Panc1 (cell line): ENCODE measurements at regions not wholly inside any gene's neighbourhood (a gene's known extent, or its start where the extent isn't known, plus 50 kb on each side); places are given as distances from the start of the nearest gene placed in this dataset.

Experiments
- ATAC-seq: fragments of 200-7000 bp; cut with Tn5 transposase; 2 replicates; pipeline ENCODE4 v1.9.1; 2020; ENCODE audit warnings: mild to moderate bottlenecking, moderate library complexity
- BruUV-seq: library from RNA; stranded (reverse); fragments of 400-500 nt; replicated peaks from 2 replicates; lab custom pipeline; 2021; lab: Mats Ljungman, UMichigan
- CTCF ChIA-PET: fragments of 300-600 bp; sonication (Branson Sonifier 250); formaldehyde crosslinking; loops from one replicate; lab custom pipeline; 2022; ENCODE audit warnings: antibody characterized with exemption; lab: Charles Lee
- POLR2A ChIA-PET: fragments of 300-600 bp; sonication (Branson Sonifier 250); formaldehyde crosslinking; loops from one replicate; lab custom pipeline; 2022; ENCODE audit warnings: antibody characterized with exemption; lab: Charles Lee
- DNase-seq: peaks from one replicate; pipeline ENCODE4 v3.0.0-alpha.2; 2010; ENCODE audit warnings: low read depth, low spot score
- H3K27ac ChIP-seq: 2 replicates; pipeline ENCODE4 v1.5.1; 2011; ENCODE audit warnings: mild to moderate bottlenecking, low read length, inconsistent platforms
- H3K27me3 ChIP-seq: fragments of 200-500 bp; sonication (Bioruptor generic); 2 replicates; pipeline ENCODE4 v1.6.0; 2014; ENCODE audit warnings: low read length, inconsistent platforms; ENCODE audit not compliant: control insufficient read depth, insufficient read depth
- H3K36me3 ChIP-seq: fragments of 200-500 bp; sonication (Bioruptor generic); 2 replicates; pipeline ENCODE4 v1.5.1; 2014; ENCODE audit warnings: inconsistent platforms, mild to moderate bottlenecking, low read length, moderate library complexity; ENCODE audit not compliant: control insufficient read depth, insufficient read depth
- H3K4me1 ChIP-seq: 2 replicates; pipeline ENCODE4 v1.5.1; 2011; ENCODE audit warnings: inconsistent platforms, mild to moderate bottlenecking, low read length, moderate library complexity; ENCODE audit not compliant: control insufficient read depth, insufficient read depth
- H3K4me3 ChIP-seq, 2 experiments: 2 replicates each; pipeline ENCODE4 v1.5.1; 2011 to 2012; ENCODE audit warnings: low read depth in 2 of 2, low read length in 2 of 2, mild to moderate bottlenecking in 2 of 2, inconsistent platforms in 1 of 2, moderate library complexity in 1 of 2
- H3K9me3 ChIP-seq: fragments of 200-500 bp; sonication (Bioruptor generic); 2 replicates; pipeline ENCODE4 v1.5.1; 2014; ENCODE audit warnings: low read depth, mild to moderate bottlenecking, inconsistent platforms, low read length, moderate library complexity; ENCODE audit not compliant: control insufficient read depth, insufficient read depth
- CTCF ChIP-seq: fragments of 450-650 bp; IDR thresholded peaks from 2 replicates; pipeline ENCODE4 v1.5.1; 2017; ENCODE audit warnings: mild to moderate bottlenecking
- POLR2AphosphoS5 ChIP-seq: IDR thresholded peaks from 2 replicates; pipeline ENCODE4 v1.6.1; 2012; ENCODE audit warnings: mild to moderate bottlenecking, low read depth, low read length, moderate library complexity
- REST ChIP-seq, 2 experiments: IDR thresholded peaks; 2 replicates each; pipeline ENCODE4 v1.6.1; 2011 to 2012; ENCODE audit warnings: low read depth in 2 of 2, control low read depth in 1 of 2, low read length in 1 of 2, mild to moderate bottlenecking in 1 of 2, moderate library complexity in 1 of 2; ENCODE audit not compliant: insufficient read depth in 1 of 2
- SIN3A ChIP-seq: IDR thresholded peaks from 2 replicates; pipeline ENCODE4 v1.6.1; 2012; ENCODE audit warnings: low read depth, mild to moderate bottlenecking, low read length, moderate library complexity, borderline replicate concordance; ENCODE audit not compliant: insufficient read depth
- TCF7L2 ChIP-seq: IDR thresholded peaks from 2 replicates; pipeline ENCODE4 v1.6.1; 2011; ENCODE audit warnings: mild to moderate bottlenecking, low read depth, low read length, inconsistent platforms
- in situ Hi-C: cut with HindIII; loops from 2 replicates; pipeline ENCODE4 v1.10.0; 2016; ENCODE audit warnings: low sequenced_read_pairs, low pct_unique_long_range_greater_than_20kb
- intact Hi-C: fragments of 100-400 bp; cut with micrococcal nuclease; formaldehyde crosslinking; loops from one replicate; pipeline ENCODE4 v1.10.0; 2022; ENCODE audit not compliant: unreplicated experiment

DNA sequence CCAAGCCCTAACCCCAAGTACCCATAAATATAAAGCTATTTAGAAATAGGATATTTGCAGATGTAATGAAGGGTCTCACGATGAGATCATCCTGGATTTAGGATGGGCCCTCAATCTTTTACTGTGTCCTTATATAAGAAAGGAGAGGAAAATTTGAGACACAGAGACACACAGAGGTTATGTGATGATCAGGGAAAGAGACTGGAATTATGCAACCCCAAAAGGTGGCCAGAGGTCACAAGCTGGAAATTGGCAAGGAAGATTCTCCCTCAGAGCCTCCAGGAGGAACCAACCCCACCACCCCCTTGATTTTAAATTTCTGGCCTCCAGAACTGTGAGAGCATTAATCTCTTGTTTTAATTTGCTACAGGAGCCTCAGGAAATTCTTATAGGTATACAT lies 334.9 kb upstream of the PRICKLE1 start:
- no TSS peak for BruUV-seq
- ChIA-PET CTCF (no interaction called here), POLR2A (no interaction called here)
- peak overlapping the region; percentile 62; the same call in 1 of the 2 replicates for H3K27ac ChIP-seq
- no peaks in the 10 kb centered on the region for H3K36me3 ChIP-seq
- peaks cover 19% of the 10 kb centered on the region for H3K4me1 ChIP-seq
- no peak for TF ChIP-seq SIN3A
- TF ChIP-seq REST (IDR thresholded peaks at IDR 0.05; ENCODE audit: insufficient read depth in 1 of 2, low read depth in 2 of 2, low read length in 1 of 2), result no peak
- TF ChIP-seq TCF7L2, result no peak
- no peak for TF ChIP-seq POLR2AphosphoS5
- TF ChIP-seq CTCF, result no peak
- intact Hi-C loops, result loop anchor here (10.0 kb wide), 1 partner anchor 130 kb away; no protein-coding TSS in a partner anchor
- in situ Hi-C loops, result no loop called here
- no peak for ATAC-seq
- H3K9me3 ChIP-seq, result no peaks in the 10 kb centered on the region
- H3K4me3 ChIP-seq, result no peak overlapping the region
- no peaks in the 10 kb centered on the region for H3K27me3 ChIP-seq
- no peak for DNase-seq

DNA sequence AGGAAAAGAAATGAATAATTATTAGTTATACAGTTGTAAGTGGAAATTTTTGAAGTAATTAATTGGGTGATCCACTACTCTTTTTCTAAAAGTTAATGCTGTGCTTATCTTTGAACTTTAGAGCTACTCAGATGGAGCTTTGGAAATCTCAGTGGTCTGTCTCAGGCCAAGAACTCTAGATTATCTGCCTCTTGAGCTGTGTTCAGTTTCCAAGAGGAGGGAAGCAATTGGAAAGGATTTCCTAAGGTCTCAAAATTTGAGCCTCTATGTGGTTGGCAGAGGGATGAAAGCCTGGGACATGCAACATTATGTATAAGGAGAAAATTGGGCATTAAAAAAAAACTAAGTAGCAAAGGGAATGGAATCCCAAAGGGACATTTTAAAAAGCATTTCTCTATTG lies 334.0 kb upstream of the PRICKLE1 start:
- CTCF ChIA-PET, result no interaction called here

More for the DNA sequence above, 334.0 kb upstream of the PRICKLE1 start:
- TF ChIP-seq TCF7L2, result no peak
- no peak for TF ChIP-seq SIN3A
- no peak for TF ChIP-seq CTCF
- TF ChIP-seq REST (IDR thresholded peaks at IDR 0.05; ENCODE audit: insufficient read depth in 1 of 2, low read depth in 2 of 2, low read length in 1 of 2), result no peak
- TF ChIP-seq POLR2AphosphoS5, result no peak
- no peak for DNase-seq
- Histone ChIP-seq H3K27me3 (no peaks in the 10 kb centered on the region), H3K36me3 (no peaks in the 10 kb centered on the region), H3K4me3 (no peak overlapping the region), H3K27ac (peak overlapping the region; percentile 62), H3K9me3 (no peaks in the 10 kb centered on the region), H3K4me1 (peaks cover 19% of the 10 kb centered on the region)
- POLR2A ChIA-PET, result no interaction called here
- in situ Hi-C loops (no loop called here), intact Hi-C loops (loop anchor here (10.0 kb wide), 1 partner anchor 129 kb away; no protein-coding TSS in a partner anchor)
- BruUV-seq, result no TSS peak
- no peak for ATAC-seq
